ENCODE measurements at regions not wholly inside any gene's neighbourhood (a gene's known extent, or its start where the extent isn't known, plus 50 kb on each side); places are given as distances from the start of the nearest gene placed in this dataset.

GRCh38 chr16:61313931-61314330 is 722.3 kb downstream of the CDH8 start:
- no peak for DNase-seq

GRCh38 chr16:61309386-61309785 is 726.9 kb downstream of the CDH8 start:
- no peak for DNase-seq

GRCh38 chr16:61306204-61306603 is 730.0 kb downstream of the CDH8 start:
- DNase-seq, result no peak

GRCh38 chr16:61296814-61297213 is 739.4 kb downstream of the CDH8 start:
- DNase-seq, result no peak

DNA sequence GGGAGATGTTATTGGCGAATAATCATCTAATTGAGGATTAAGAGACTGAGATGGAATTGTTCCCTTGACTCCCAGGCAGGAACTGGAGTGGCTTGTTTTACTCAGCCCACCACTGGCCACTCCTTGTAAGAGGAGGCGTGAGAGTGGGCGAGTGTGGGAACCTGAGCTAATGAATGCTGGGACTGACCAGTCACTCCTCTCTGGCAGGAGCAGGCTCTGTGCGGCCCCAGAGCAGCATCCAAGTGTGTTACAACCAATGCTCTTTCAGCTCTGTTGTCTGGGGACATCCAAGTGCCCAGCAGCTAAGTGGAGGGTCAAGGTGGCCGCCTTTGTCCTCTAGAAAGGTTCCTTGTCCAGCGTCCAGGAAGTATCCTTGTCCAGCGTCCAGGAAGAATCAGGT is 739.9 kb downstream of the CDH8 start:
- no peak for DNase-seq

DNA sequence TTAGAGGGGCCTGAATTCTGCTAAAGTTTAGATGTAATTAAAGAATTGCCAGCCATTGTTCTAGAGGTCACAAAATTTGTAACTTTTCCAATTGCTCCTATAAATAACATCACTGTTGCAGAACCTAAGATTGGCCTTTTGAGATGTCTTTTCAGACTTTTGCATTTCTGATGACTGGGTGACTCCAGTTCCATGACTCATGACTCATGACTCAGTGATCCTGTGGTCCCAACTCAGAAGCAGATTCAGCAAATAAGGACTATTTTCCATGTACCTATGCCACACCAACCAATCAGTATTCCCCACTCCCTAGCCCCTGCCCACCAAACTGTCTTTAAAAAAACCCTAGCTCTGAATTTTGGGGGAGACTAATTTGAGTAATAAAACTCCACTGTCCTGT is 740.9 kb downstream of the CDH8 start:
- no peak for DNase-seq

GRCh38 chr16:61289141-61289540 is 747.1 kb downstream of the CDH8 start:
- DNase-seq, result no peak

- DNase-seq, result no peak
Observed at GRCh38 chr16:61277849-61278248, 758.4 kb downstream of the CDH8 start.

GRCh38 chr16:61274211-61274610 is 762.0 kb downstream of the CDH8 start:
- no peak for DNase-seq

GRCh38 chr16:61270726-61271125 is 765.5 kb downstream of the CDH8 start:
- DNase-seq, result no peak

- no peak for DNase-seq
Observed at GRCh38 chr16:61263400-61263799, 772.8 kb downstream of the CDH8 start.

GRCh38 chr16:61261315-61261714 is 774.9 kb downstream of the CDH8 start:
- no peak for DNase-seq

GRCh38 chr16:61246592-61246991 is 789.6 kb downstream of the CDH8 start:
- DNase-seq, result no peak

DNA sequence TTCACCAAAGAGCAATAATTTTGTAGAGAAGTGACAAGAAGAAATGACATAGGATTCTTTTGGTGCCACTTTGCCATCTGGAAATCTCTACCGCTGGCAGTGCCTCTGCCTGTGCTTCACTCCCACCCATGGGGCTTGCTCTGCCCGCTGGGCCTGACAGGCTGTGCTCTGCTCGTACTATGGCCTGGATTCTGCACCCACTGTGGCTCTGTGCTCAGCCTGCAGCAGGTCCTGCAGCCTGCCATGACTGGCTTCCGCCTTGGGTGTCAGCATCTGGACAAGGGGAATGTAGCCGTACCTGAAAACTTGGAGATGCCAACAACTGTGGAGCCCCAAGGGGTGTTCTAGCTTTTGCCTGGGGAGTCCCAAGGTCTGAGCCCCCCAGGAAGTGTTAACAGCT is 792.3 kb downstream of the CDH8 start:
- DNase-seq, result no peak

DNA sequence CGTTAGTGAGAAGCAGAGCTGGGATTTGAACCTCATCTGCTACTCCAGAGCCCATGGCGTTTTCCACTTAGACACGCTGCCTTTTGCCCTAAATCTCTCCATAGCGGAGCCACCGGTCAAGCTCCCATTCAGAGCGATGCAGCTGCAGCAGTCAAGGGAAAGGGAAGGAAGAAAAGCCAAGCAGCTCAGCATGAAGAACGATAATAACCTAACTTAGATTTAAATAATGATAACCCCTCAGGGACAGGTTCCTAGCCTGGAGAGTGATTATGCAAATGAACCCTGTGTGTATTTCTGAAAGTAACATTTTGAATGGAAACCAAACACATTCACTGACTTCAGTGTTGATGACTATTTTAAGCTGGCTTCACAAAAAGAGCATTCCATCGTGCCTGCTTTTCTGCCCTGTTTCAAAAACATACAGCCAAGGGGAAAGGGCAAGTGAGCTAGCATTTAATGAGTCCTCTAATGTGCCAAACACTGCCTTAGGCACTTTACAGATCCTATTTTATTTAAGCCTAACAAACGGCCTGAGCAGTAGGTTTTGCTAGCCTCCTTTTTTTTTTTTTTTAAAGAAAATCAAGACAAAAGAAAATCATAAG is 798.3 kb downstream of the CDH8 start:
- no peak for DNase-seq

GRCh38 chr16:61233713-61234112 is 802.5 kb downstream of the CDH8 start:
- DNase-seq, result no peak

- DNase-seq, result no peak
Observed at GRCh38 chr16:61228371-61228770, 807.9 kb downstream of the CDH8 start.

DNA sequence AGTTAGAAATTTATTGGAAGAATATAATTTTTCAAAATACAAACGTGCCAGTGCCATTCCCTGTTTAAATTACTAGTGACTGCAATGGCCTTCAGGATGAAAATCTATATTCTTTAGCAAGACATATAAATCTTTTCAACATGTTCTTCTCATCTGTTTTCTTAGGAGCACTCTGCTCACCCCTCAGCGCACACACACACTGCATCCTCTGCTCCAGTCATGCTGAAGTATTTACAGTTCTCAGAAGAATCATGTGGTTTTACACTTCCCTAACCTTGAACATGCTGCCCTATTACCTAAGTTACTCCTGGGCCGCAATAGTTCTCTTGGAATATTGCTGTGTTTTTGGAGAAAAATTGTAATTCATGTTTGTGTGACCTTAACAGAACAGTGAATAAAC is 820.6 kb downstream of the CDH8 start:
- DNase-seq, result no peak

DNA sequence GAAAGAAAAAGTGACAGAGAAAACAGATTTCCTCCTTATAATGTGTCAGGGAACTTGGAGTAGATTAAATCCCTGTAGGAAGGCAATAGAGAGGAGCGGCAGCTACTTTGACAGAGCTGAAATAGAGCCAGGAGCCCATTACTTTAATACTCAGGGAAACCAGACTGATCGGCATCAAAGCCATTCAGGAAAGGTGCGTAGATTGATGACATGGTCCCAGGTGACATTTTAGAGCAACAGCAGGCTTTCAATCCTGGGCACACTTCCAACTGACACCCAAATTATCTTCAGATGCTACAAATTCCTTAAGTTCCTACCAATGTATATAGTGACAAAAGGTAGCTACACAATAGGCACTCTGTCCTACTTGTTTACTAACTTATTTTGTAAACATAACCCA is 821.5 kb downstream of the CDH8 start:
- DNase-seq, result no peak

DNA sequence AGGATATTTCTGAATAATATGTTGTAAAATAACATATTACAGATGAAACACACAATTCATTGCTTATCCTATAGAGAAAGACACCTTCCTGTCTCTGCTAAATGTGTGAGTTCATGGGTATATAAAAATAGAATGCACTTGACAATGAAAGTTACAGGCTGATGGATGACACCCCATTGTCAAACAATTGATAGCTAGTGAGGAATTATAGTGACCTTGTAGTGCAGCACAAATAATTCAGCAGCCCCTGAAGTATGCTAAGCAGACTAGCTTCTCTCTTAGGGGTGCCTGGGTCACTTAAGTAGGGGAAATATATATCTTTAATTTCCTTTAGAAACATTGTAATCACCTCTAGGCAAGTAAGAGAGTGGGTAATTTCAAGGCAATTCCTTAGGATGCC is 826.2 kb downstream of the CDH8 start:
- DNase-seq, result no peak

GRCh38 chr16:61195006-61195405 is 841.2 kb downstream of the CDH8 start:
- DNase-seq, result no peak

DNA sequence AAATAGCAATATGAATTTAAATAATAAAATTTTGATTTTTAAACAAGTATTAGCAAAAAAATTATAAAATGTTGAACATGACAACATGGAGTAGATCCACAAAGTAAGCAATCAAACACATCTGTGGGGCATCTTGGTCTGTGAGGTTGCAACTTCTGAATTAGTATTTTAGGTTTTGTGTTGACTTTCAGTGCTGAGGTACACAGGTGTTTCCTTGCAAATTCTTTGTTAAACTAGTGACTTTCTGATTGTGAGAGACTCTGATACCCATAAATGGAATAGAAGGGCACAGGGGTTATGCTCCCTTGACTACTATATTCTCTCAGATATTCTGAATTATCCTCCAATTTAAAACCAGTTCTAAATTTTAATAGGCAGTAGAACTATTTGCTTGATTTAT is 841.7 kb downstream of the CDH8 start:
- DNase-seq, result no peak

DNA sequence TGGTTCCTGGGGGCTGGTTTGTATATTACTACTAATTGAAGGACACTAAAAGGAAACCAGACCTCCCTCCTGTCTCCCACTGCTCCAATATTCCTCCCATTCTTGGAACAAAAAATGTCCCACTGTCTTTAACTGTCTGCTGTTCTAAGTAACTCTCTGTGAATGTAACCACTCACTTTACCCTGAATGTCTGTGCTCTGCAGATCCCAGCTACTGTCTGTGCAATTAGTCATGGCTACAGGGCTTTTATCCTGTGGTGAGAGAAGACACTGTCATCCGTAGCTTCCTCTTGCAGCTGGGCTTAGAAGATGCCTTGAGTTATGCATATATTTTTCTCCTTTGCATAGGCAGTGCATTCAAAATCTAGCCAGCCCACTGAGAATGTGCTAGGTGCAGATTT is 853.8 kb downstream of the CDH8 start:
- no peak for DNase-seq

DNA sequence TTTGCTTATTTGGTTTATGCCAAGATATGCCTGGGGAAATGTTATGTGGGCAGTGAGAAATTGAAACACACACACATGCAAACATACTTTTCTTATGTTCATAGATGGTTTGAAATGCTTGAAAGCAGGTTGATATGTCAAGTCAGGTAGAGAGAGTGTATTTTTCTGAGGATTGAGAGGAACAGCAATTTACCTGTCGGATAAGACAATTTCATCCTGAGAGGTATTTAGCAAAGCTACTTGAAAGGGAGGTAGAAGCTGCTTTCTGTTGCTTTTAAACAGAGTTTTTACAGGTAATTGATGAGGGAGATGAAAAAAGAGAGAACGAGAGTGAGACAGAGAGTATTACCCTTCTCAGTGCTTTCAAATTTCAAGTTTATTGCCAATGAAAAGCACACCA is 854.3 kb downstream of the CDH8 start:
- DNase-seq, result no peak

GRCh38 chr16:61179561-61179960 is 856.7 kb downstream of the CDH8 start:
- no peak for DNase-seq

- no peak for DNase-seq
Observed at GRCh38 chr16:61165797-61166196, 870.4 kb downstream of the CDH8 start.

Measured in activated CD4-positive, alpha-beta T cell treated with anti-CD3 and anti-CD28 coated beads, Interleukin-2, amount 50 U/mL, for 16 hours (primary cell).